Trophoblast cell (in vitro differentiated cells and primary cell): ENCODE measurements at regions not wholly inside any gene's neighbourhood (a gene's known extent, or its start where the extent isn't known, plus 50 kb on each side); places are given as distances from the start of the nearest gene placed in this dataset.

Experiments
- DNase-seq, 2 donors: peaks; one replicate each; pipeline ENCODE4 v3.0.0-alpha.2; 2016
- H2AFZ ChIP-seq: 2 replicates; pipeline ENCODE4 v1.6.1; 2013; ENCODE audit warnings: low read length, moderate library complexity, mild to moderate bottlenecking; ENCODE audit not compliant: insufficient read depth, poor library complexity
- H2AK5ac ChIP-seq: 2 replicates; pipeline ENCODE4 v1.6.1; 2013; ENCODE audit warnings: mild to moderate bottlenecking, low read length
- H2BK120ac ChIP-seq: 2 replicates; pipeline ENCODE4 v1.6.1; 2013; ENCODE audit warnings: low read length, mild to moderate bottlenecking, moderate library complexity; ENCODE audit not compliant: insufficient read depth, poor library complexity
- H2BK12ac ChIP-seq: 2 replicates; pipeline ENCODE4 v1.6.1; 2013; ENCODE audit warnings: mild to moderate bottlenecking, low read length, moderate library complexity
- H2BK5ac ChIP-seq: 2 replicates; pipeline ENCODE4 v1.6.1; 2013; ENCODE audit warnings: low read length, low read depth, moderate library complexity, mild to moderate bottlenecking; ENCODE audit not compliant: poor library complexity
- H3K14ac ChIP-seq: 2 replicates; pipeline ENCODE4 v1.6.1; 2013; ENCODE audit warnings: mild to moderate bottlenecking, low read length
- H3K18ac ChIP-seq: 2 replicates; pipeline ENCODE4 v1.6.1; 2013; ENCODE audit warnings: mild to moderate bottlenecking, low read length
- H3K23ac ChIP-seq: 2 replicates; pipeline ENCODE4 v1.6.1; 2013; ENCODE audit warnings: low read length
- H3K27ac ChIP-seq: 2 replicates; pipeline ENCODE4 v1.5.1; 2013; ENCODE audit warnings: low read depth, mild to moderate bottlenecking, inconsistent platforms, low read length, moderate library complexity
- H3K27me3 ChIP-seq: 2 replicates; pipeline ENCODE4 v1.6.1; 2013; ENCODE audit warnings: inconsistent platforms, mild to moderate bottlenecking, low read length, moderate library complexity; ENCODE audit not compliant: insufficient read depth
- H3K36me3 ChIP-seq, 2 experiments: 1 replicate in 1 of 2; 2 replicates in 1 of 2; pipeline ENCODE4 v1.6.1; 2013; ENCODE audit warnings: low read length in 2 of 2, mild to moderate bottlenecking in 2 of 2, moderate library complexity in 1 of 2; ENCODE audit not compliant: insufficient read depth in 2 of 2, control insufficient read depth in 1 of 2
- H3K4ac ChIP-seq: 2 replicates; pipeline ENCODE4 v1.6.1; 2013; ENCODE audit warnings: low read depth, mild to moderate bottlenecking, low read length, moderate library complexity
- H3K4me1 ChIP-seq, 2 experiments: 1 replicate in 1 of 2; 2 replicates in 1 of 2; pipeline ENCODE4 v1.6.1; 2013; ENCODE audit warnings: low read length in 2 of 2, mild to moderate bottlenecking in 2 of 2, moderate library complexity in 1 of 2; ENCODE audit not compliant: insufficient read depth in 2 of 2, control insufficient read depth in 1 of 2
- H3K4me2 ChIP-seq: 2 replicates; pipeline ENCODE4 v1.6.1; 2013; ENCODE audit warnings: inconsistent platforms, mild to moderate bottlenecking, low read length, moderate library complexity
- H3K4me3 ChIP-seq: 2 replicates; pipeline ENCODE4 v1.5.1; 2013; ENCODE audit warnings: mild to moderate bottlenecking, low read depth, low read length, inconsistent platforms
- H3K79me1 ChIP-seq: one replicate; pipeline ENCODE4 v1.6.1; 2013; ENCODE audit warnings: low read length
- H3K79me2 ChIP-seq: 2 replicates; pipeline ENCODE4 v1.6.1; 2013; ENCODE audit warnings: low read length, mild to moderate bottlenecking; ENCODE audit not compliant: control insufficient read depth, insufficient read depth, poor library complexity
- H3K9ac ChIP-seq: 2 replicates; pipeline ENCODE4 v1.6.1; 2013; ENCODE audit warnings: mild to moderate bottlenecking, low read length
- H3K9me3 ChIP-seq: 2 replicates; pipeline ENCODE4 v1.6.1; 2013; ENCODE audit warnings: low read depth, mild to moderate bottlenecking, control low read depth, inconsistent platforms, low read length; ENCODE audit not compliant: insufficient read depth
- H4K12ac ChIP-seq: 2 replicates; pipeline ENCODE4 v1.6.1; 2013; ENCODE audit warnings: low read depth, mild to moderate bottlenecking, low read length, moderate library complexity
- H4K8ac ChIP-seq: 2 replicates; pipeline ENCODE4 v1.6.1; 2013; ENCODE audit warnings: low read depth, mild to moderate bottlenecking, low read length, moderate library complexity
- H4K91ac ChIP-seq: one replicate; pipeline ENCODE4 v1.6.1; 2013; ENCODE audit warnings: low read depth, mild to moderate bottlenecking, low read length, moderate library complexity
- WGBS: extraction: QIAGEN DNeasy Blood & Tissue Kit; methylation state at CpG from one replicate; pipeline ENCODE4 v1.1.7; 2013; ENCODE audit warnings: missing lambda C conversion rate; ENCODE audit not compliant: insufficient read length, insufficient coverage; ENCODE audit errors: extremely low coverage; 5-methylcytosine and 5-hydroxymethylcytosine counted together

DNA sequence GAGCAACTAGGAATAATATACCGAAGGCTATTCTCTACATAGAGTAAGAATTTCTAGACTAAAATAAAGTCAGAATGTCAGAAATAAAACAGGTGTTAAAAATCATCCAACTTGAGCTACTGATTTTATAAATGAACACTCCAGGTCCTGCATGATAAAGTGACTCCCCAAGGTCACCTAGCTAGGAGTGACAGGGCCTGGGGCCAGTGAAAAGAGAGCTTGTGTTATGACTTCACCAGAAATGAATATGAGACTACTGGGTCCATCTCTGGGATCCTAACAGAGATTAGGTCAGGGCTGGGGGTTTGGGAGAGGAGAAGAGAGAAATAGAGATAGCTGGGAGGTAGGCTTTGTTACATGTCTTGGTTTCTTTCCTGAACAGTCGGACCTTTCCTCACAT is 89.7 kb upstream of the CYP1B1 start:
- H2BK120ac ChIP-seq: no peak overlapping the region
- no peaks in the 10 kb centered on the region for H3K36me3 ChIP-seq
- H3K27me3 ChIP-seq: no peaks in the 10 kb centered on the region
- no CpG with 5 or more reads among the region's 2 CpGs for WGBS
- H3K23ac ChIP-seq: no peak overlapping the region
- H3K14ac ChIP-seq: no peak overlapping the region
- no peak overlapping the region for H3K9ac ChIP-seq
- no peak overlapping the region for H3K27ac ChIP-seq
- DNase-seq: no peak
- no peak overlapping the region for H2BK12ac ChIP-seq
- no peaks in the 10 kb centered on the region for H3K9me3 ChIP-seq
- H3K4ac ChIP-seq: no peak overlapping the region
- no peak overlapping the region for H2BK5ac ChIP-seq
- no peak overlapping the region for H3K18ac ChIP-seq
- no peak overlapping the region for H2AFZ ChIP-seq
- no peak overlapping the region for H4K12ac ChIP-seq
- no peak overlapping the region for H3K4me2 ChIP-seq
- H3K4me3 ChIP-seq: no peak overlapping the region
- H3K79me1 ChIP-seq: no peaks in the 10 kb centered on the region
- H2AK5ac ChIP-seq: no peak overlapping the region
- H4K91ac ChIP-seq: no peak overlapping the region
- no peak overlapping the region for H4K8ac ChIP-seq
- H3K79me2 ChIP-seq: no peaks in the 10 kb centered on the region
- no peaks in the 10 kb centered on the region for H3K4me1 ChIP-seq

DNA sequence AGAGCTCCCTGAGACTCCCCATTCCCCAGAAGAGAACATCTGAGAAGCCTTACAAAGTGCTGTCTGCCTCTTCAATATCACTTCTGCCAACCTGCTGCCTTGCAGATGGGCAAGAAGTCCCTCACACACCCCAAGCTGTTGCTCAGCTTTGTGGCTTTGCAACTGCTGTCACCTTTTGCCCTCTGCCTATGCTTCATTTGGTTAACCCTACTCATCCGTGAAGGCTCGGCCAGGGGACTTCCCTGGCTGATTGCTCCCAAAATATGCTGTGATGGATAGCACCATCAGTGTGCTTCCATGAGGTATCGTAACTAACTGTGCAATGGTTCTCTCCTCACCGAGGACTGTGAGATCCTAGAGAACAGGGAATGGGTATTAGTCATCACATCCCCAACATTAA is 88.9 kb upstream of the CYP1B1 start:
- Histone ChIP-seq H3K27me3 (no peaks in the 10 kb centered on the region), H4K8ac (no peak overlapping the region), H3K23ac (no peak overlapping the region), H2BK120ac (no peak overlapping the region), H4K12ac (no peak overlapping the region), H2AK5ac (no peak overlapping the region), H3K36me3 (no peaks in the 10 kb centered on the region), H3K14ac (no peak overlapping the region), H3K9ac (no peak overlapping the region), H3K9me3 (no peaks in the 10 kb centered on the region), H2BK5ac (no peak overlapping the region), H3K27ac (no peak overlapping the region), H2AFZ (no peak overlapping the region), H3K18ac (no peak overlapping the region), H3K79me2 (no peaks in the 10 kb centered on the region), H3K4me2 (no peak overlapping the region), H4K91ac (no peak overlapping the region), H2BK12ac (no peak overlapping the region), H3K4ac (no peak overlapping the region), H3K4me3 (no peak overlapping the region), H3K79me1 (no peaks in the 10 kb centered on the region), H3K4me1 (no peaks in the 10 kb centered on the region)
- no CpG with 5 or more reads among the region's 4 CpGs for WGBS
- no peak for DNase-seq

DNA sequence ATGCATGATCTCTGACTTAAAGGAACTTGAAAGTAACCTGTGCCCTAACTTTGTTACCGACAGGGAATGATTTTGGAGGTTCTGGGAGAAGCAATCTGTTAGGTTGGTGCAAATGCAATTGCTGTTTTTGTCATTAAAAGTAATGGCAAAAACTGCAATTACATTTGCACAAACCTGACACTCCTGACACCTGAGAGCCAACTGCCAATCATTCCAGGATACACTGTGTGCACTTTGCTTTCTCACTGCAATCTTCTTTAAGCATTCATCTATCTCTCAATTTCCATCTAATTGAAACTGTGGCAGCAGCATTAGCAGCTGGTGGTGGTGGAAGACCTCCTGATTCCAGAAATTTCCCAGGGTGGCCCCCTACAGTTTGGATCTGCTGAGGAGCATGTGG is 87.6 kb upstream of the CYP1B1 start:
- H3K18ac ChIP-seq: no peak overlapping the region
- no peak overlapping the region for H4K12ac ChIP-seq
- no peak overlapping the region for H2BK12ac ChIP-seq
- no peak overlapping the region for H3K4ac ChIP-seq
- no peak overlapping the region for H2BK120ac ChIP-seq
- no peaks in the 10 kb centered on the region for H3K36me3 ChIP-seq
- H4K91ac ChIP-seq: no peak overlapping the region
- no peaks in the 10 kb centered on the region for H3K79me1 ChIP-seq
- DNase-seq: no peak
- no peak overlapping the region for H4K8ac ChIP-seq
- H3K4me3 ChIP-seq: no peak overlapping the region
- no peak overlapping the region for H3K14ac ChIP-seq
- H3K9me3 ChIP-seq: no peaks in the 10 kb centered on the region
- H2AK5ac ChIP-seq: no peak overlapping the region
- H3K23ac ChIP-seq: no peak overlapping the region
- H3K4me2 ChIP-seq: no peak overlapping the region
- no CpG with 5 or more reads among the region's 1 CpG for WGBS
- no peak overlapping the region for H2AFZ ChIP-seq
- no peak overlapping the region for H3K9ac ChIP-seq
- no peak overlapping the region for H3K27ac ChIP-seq
- no peaks in the 10 kb centered on the region for H3K4me1 ChIP-seq
- H3K79me2 ChIP-seq: no peaks in the 10 kb centered on the region
- H3K27me3 ChIP-seq: no peaks in the 10 kb centered on the region
- H2BK5ac ChIP-seq: no peak overlapping the region

GRCh38 chr2:38163006-38163405 is 87.1 kb upstream of the CYP1B1 start:
- no peak overlapping the region for H2AFZ ChIP-seq
- no peak overlapping the region for H4K91ac ChIP-seq
- no peak overlapping the region for H2BK12ac ChIP-seq
- no peak overlapping the region for H3K4me2 ChIP-seq
- H3K79me2 ChIP-seq: no peaks in the 10 kb centered on the region
- H3K27me3 ChIP-seq: no peaks in the 10 kb centered on the region
- no CpG with 5 or more reads among the region's 3 CpGs for WGBS
- DNase-seq: no peak
- no peak overlapping the region for H2BK120ac ChIP-seq
- H3K36me3 ChIP-seq: no peaks in the 10 kb centered on the region
- H3K27ac ChIP-seq: no peak overlapping the region
- no peak overlapping the region for H3K4ac ChIP-seq
- no peak overlapping the region for H4K12ac ChIP-seq
- no peak overlapping the region for H3K9ac ChIP-seq
- H3K4me3 ChIP-seq: no peak overlapping the region
- no peak overlapping the region for H2BK5ac ChIP-seq
- H3K9me3 ChIP-seq: no peaks in the 10 kb centered on the region
- no peak overlapping the region for H3K23ac ChIP-seq
- H3K79me1 ChIP-seq: no peaks in the 10 kb centered on the region
- H3K4me1 ChIP-seq: no peaks in the 10 kb centered on the region
- no peak overlapping the region for H3K18ac ChIP-seq
- H3K14ac ChIP-seq: no peak overlapping the region
- no peak overlapping the region for H2AK5ac ChIP-seq
- H4K8ac ChIP-seq: no peak overlapping the region
